ENCODE measurements at regions not wholly inside any gene's neighbourhood (a gene's known extent, or its start where the extent isn't known, plus 50 kb on each side); places are given as distances from the start of the nearest gene placed in this dataset.
A peak's percentile ranks its signal among the peaks of the same experiment; 100 is the strongest.

DNA sequence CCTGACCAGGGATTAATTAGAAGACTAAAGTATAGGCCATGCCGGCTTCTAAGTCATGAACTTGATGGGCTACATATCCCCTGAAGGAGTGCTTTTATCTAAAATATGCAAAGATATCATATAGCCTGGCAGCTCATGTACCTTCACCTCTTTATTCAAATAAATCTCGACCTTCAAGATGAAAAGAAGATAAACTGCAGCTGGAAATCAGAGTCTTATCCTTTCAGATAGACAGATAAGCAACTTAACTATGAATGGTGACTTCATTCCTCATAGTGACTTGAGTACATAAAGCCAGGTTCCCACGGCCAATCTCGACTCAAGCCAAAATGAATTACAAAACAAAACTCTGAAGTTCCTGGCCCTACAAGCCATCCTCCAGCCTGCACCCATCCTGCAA is 165.3 kb upstream of the KLHL29 start:
- intact Hi-C loops (cut with DNase I) = no loop called here
- ATAC-seq (ENCODE audit: poor library complexity) (no peak), DNase-seq (no peak)

DNA sequence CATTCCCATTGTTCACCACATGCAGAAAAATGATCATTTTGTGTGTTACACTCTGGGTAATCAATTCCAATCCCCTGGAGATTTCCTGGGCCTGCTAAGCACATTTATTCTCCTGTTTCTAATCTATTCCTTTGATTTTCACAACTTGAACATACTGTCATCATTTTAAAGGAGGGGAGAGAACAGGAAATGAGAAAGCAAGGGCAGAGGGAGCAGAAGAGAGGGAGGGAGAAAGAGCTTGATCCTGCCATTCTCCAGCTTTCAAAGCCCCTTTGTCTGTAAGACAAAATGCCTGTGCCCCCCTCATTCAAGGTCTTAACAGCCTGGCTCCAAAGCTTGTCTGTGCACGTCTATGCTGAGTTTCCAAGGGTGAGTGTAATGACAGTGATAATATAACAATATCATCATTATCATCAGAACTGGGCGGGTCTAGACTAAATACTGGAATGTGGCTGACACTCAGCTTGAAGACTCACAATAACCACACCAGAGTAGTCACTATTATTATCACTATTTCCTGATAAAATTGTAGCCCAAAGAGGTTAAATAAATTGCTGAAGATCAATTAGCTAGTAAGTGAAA is 164.4 kb upstream of the KLHL29 start:
- intact Hi-C loops (cut with DNase I) = no loop called here
- ATAC-seq (ENCODE audit: poor library complexity) = no peak

DNA sequence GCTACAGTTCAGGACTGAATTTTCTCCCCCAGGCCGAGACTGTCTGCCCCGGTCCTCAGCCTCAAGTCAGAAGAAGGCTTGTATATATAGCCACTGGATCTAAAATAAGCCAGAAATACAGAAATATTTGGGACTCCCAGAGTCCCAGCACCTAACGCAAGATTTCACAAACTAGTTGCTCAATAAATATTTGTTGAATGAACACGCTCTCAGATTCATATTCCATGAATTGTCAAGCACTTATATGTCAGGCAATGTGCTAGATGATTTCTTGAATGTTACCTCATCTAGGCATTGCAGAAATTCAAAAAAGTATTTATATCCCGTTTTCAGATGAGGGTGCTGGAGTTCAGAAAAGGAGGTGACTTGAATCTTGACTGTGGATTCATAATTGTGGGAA is 163.7 kb upstream of the KLHL29 start:
- DNase-seq (no peak), ATAC-seq (ENCODE audit: poor library complexity) (no peak)
- intact Hi-C loops (cut with DNase I) = no loop called here

More for the DNA sequence above, 164.4 kb upstream of the KLHL29 start:
- DNase-seq = no peak

DNA sequence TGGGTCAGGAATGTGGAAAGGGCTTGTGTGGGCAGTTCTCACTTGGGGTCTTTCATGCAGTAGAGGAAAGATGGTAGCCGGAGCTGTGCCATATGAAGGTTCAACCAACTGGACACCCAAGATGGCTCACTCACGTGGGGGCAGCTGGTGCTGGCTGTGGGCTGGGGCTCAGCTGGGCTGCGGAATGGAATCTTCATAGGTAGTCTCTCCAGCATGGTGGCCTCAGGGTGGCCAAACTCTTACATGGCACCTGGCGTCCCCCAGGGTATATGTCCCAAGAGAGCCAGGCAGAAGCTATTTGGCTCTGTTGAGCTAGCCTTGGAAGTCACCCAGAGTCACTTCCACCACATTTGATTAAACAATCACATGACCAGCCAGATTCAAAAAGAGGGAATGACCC is 163.1 kb upstream of the KLHL29 start:
- ATAC-seq (ENCODE audit: poor library complexity) (no peak), DNase-seq (no peak)
- intact Hi-C loops (cut with DNase I) = no loop called here

DNA sequence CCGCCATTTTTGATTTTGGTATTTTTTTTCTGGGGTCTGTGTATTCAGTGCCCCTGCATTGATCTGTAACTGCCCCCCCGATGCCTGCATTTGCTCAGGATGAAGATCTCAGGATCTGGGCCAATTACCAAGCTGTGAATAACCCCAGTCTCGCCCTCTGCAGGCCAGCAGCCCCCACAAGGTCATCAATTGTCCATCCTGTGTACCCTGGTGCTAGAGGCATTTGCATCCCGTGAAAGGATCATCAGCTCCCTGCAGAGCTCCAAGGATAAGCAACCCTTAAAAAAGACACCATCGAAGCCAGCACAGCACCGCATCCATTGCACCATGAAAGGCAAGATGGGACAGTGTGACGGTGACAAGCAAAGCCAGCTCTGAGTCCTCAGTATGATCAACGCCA is 154.1 kb upstream of the KLHL29 start:
- DNase-seq (no peak), ATAC-seq (ENCODE audit: poor library complexity) (no peak)
- intact Hi-C loops (cut with DNase I) = no loop called here

DNA sequence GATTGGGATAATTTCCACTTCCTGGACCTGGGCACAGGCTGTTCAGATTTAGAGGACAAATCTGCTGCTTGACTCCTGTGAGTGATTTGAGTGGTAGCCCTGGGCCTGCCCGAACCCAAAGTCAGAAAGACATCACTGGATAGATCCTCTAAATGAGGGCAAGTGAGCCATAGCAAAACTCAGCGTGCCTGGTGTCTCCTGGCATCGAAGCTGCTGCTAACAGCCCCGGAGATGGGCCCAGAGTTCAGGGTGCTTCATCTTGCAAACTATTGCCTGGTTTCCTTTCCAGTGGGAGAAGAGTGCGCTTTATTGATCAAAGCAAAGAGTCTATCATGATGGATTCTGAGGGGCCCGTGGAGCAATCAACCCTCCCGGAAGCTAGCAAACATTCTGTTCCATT is 153.1 kb upstream of the KLHL29 start:
- no peak for DNase-seq

DNA sequence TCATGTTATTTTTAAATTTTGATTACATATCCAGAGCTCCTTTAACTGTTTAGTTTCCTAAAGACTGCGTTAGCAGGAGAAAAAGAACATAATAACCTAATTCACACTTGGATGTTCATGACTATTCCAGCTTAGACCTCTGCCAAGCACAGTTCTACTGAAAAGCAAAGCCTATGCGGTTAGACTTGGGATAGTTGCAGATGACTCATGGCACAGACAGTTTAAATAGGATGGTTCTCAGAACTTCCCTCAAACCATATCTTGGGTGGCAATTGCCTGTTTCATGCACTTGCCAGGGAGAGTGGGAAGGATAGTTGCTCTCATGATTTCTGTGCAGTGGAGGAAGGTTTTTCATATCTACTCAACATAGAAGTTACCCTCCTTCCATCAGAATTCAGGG is 149.7 kb upstream of the KLHL29 start:
- intact Hi-C loops (cut with DNase I) = no loop called here
- no peak for DNase-seq
- ATAC-seq (ENCODE audit: poor library complexity) = no peak

More for the DNA sequence above, 153.1 kb upstream of the KLHL29 start:
- intact Hi-C loops (cut with DNase I) = no loop called here
- no peak for ATAC-seq (ENCODE audit: poor library complexity)

DNA sequence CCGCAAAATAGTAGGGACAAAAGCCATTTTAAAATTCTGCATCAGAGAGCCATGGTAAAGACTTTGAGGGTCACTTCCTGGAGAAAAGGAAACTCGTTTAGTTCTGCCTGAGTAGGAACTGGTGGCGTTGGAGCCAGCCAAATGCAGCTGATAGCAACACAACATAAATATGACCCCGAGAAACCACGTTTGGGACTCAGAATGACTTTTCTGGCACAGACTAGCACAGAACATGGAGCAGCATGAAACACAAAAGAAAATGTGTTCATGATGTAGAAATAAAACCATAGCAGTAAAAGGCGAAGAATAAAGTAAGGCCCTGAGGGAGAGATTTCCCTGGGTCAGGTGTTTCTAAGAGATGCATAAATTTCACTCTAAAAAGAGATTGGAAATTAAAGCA is 149.2 kb upstream of the KLHL29 start:
- intact Hi-C loops (cut with DNase I) = no loop called here
- no peak for ATAC-seq (ENCODE audit: poor library complexity)
- DNase-seq = no peak

DNA sequence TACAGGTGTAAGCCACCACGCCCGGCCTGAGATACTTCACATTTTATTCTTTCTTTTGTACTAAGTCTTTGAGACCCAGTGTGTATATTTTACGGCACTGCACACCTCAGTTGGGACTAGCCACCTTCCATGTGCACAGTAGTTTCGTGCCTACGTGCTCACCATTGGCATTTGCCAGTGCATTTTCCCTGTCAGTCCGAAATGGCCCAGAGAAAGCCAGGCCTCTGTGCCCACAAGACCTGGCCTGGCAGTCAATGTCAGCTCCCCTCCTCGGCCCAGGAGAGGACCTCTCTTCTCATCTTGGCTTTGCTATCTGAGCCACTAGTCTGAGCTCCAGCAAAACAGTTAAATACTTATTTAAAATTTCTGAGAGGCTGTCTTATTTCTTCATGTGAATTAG is 147.8 kb upstream of the KLHL29 start:
- DNase-seq (no peak), ATAC-seq (ENCODE audit: poor library complexity) (no peak)
- intact Hi-C loops (cut with DNase I) = no loop called here

DNA sequence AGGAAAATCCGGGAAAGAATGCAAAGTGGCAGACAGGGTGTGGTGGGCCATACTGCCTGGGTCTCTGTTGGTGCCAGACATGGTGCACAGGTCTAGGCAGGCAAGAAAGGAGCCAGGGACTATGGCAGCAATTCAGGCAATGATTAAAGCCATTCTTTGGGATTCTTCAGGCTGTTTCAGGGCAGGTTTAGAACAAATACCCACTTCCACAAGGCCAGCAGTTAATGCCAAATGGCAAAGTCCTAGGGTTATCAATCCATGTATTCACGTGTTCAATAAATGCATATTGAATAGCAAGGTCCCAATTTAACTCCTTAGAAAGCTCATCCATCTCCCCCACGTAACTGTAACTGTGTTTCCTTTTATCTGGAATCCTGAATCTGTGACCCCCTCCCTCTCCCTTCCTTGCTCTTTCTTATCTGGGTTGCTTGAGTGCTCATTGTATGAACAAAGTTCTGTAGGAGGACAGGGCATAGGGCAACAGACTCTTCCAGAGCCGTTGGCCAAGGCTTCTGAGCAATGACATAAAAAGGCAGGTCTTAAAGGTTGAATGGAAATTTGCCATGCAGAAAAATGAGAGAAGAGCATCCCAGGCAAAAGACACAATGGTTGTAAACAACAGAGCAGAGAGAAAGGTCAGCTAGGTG is 146.8 kb upstream of the KLHL29 start:
- no peak for DNase-seq
- no peak for ATAC-seq (ENCODE audit: poor library complexity)
- intact Hi-C loops (cut with DNase I) = no loop called here

DNA sequence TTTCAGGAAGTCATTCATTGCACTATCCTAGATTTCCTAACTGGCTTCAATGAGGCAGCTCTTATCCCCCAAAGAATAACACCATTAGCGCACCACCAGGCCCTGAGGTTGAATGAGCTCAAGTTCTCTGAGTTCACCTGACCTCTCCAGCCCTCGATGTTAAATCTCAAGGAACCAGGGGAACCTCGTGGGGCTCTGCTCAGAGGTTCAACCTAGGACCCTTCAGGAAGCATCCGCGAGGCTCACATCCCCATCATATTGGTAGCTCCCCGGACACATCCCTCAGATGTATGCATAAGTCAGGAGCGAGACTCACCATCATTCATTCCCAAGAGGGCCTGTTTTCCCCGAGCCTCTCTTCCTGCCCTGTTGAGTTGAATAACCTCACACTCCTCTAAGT is 145.6 kb upstream of the KLHL29 start:
- ATAC-seq (ENCODE audit: poor library complexity) (no peak), DNase-seq (no peak)
- intact Hi-C loops (cut with DNase I) = no loop called here

DNA sequence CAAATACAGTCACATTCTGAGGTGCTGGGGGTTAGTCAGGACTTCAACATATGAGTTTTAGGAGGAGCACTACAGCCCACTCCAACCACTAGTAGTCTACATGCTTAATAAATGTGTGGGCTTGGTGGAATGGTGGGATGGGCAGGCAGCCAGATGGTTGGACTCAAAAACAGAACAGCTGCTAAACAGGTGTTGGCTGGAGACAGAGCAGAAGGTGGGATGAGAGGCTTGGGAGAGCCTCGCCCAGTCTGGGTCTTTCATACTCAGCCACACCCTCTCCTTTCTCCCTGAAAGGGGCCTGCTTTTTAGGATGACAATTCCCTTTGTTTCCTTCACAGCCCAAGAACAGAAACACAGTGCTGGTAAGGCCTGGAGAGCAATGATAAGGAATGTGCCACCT is 143.9 kb upstream of the KLHL29 start:
- ATAC-seq (ENCODE audit: poor library complexity) (no peak), DNase-seq (no peak)
- intact Hi-C loops (cut with DNase I) = no loop called here

DNA sequence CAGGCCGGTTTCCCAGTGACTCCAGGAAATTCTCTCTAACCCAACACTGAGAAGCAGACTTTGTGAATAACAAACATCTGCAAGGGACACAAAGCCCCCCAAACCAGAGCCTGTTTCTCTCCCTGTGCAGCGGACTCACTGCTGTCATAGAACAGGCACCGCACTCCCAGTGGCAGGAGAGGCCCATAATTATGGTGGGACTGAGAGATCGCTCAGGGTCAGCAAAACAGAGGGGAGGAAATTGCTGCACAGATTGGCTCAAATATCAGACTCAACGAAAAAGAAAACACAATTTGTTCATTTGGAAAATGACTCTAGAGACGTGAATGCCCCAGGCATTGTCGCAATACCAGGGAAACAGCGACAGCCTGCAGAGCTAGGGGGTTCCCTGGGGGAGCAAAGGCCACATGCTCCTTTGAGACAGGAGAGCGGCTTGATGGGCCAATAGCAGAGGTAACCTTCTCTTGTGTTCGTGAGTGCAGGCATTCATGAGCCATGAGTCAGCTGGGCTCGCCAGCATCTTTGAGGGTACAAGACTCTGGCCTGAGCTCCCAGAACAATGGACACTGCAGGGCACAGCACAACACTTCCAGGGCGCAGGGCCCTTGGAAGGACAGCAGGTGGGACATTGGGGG is 143.3 kb upstream of the KLHL29 start:
- ATAC-seq (ENCODE audit: poor library complexity) (no peak), DNase-seq (no peak)
- intact Hi-C loops (cut with DNase I) = no loop called here

DNA sequence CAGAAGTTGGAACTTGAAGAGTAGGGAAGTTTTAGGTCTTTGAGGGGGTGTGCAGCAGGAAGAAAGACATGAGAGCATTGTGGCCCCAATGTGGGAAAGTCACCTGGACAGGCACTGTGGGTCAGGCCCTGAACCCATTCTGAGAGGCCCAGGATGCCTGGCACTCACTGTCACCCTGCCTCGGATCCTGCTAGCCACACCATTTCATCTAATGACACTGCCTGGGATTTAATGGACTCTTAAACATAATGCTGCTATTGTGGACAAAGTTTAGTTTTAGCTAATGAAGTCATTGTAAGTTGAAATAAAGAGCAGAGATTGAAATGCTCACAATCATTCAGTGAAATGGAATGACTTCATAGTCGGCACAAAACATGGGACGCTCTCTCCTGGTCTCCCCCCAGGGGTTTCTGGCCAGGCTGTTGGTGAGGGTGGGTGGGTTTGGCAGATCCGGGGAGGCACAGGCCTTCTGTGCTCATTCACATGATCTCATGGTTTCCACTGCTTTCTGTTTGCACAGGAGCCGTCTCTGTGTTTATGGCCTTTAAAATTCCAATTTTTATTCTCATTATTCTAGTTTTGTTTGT is 141.8 kb upstream of the KLHL29 start:
- no peak for DNase-seq
- intact Hi-C loops (cut with DNase I) = no loop called here
- no peak for ATAC-seq (ENCODE audit: poor library complexity)

DNA sequence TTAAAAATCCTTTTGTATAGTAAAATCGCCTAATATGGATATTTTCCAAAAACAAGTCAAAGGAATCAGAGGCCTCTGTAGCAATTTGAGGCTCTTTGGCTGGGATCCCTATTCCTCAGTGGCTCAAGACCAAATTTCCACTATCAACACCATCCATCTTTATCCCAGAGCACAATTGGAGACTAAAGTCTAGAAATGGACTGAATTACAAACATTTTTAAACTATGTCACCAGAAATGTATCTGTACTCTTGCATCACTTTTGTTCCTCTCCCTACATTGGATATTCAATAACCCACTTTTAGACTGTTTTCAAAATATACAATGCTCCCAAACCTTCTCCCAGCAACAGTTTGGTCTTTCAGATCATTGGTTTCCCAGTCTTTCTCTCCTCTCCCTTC is 140.4 kb upstream of the KLHL29 start:
- DNase-seq = no peak
- intact Hi-C loops (cut with DNase I) = no loop called here
- no peak for ATAC-seq (ENCODE audit: poor library complexity)

DNA sequence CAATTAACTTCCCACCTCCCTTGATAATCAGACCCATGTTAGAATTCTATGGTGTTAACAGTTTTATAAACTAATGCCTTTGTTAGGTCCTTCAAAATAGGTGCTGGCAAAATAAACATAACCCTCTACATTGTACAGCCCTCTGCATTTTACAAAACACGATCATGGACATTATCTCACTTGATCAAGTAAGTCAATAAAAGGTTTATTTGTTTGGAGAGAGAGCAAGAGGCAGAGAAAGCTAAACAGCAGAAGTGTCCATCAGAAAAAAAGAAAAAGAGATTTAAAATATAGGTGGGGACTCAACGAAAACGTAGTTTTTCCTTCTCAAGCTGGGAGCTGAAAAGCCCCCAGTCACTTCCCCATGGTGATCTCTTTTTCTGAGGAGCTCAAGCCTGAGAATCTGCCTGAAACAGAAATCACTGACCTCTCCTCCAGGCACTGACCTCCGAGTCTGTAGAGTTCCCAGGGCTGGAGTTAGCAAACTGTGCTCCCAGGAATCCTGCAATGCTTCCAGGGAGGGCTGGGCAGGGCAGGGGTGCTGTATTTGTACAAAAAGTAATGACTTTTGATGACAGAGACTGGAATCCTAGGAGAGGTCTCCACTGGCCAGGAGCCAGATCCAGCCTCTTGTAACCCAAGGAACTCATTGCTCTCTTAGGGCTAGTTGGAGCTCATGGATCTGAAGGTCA is 137.8 kb upstream of the KLHL29 start:
- DNase-seq = no peak
- intact Hi-C loops (cut with DNase I) = no loop called here
- no peak for ATAC-seq (ENCODE audit: poor library complexity)

DNA sequence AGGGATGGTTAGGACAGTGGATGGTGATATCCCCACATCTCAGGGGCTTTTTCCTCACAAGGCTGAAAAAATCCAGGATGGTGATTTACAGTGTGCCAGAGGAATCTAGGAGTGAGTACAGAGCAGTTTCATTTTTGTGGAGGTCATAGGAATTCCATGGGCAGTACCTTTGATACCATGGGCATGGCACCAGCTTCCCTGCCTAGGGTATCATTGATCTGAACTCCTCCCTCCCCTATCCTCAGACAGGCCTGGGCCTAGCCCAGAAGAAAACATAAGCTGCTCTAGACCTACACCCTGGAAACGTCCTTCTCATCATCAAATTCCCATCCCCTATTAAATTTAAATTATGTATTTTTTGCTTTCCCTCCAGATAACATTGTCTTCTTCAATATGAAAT is 136.3 kb upstream of the KLHL29 start:
- DNase-seq = no peak
- no peak for ATAC-seq (ENCODE audit: poor library complexity)
- intact Hi-C loops (cut with DNase I) = no loop called here

DNA sequence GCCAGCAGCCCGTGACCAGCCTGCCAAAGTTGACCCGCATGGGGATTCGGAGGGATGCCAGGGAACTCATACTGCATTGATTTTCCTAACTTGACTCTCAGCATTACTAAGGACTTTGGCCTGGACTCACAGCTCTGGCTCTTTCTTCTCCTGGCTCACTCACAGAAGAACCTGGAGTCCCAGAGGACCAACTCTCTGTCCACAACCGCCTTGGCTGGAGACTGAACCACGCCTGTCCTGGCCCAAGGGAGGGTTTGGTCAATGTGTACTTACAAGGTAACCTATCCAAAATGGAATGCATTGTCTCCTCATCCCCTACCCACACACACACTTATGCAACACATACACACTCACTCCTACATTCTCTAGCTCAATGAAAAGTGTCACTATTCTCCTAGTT is 135.6 kb upstream of the KLHL29 start:
- peak; percentile 71 for DNase-seq
- peak; percentile 84 for ATAC-seq (ENCODE audit: poor library complexity)
- intact Hi-C loops (cut with DNase I) = no loop called here

DNA sequence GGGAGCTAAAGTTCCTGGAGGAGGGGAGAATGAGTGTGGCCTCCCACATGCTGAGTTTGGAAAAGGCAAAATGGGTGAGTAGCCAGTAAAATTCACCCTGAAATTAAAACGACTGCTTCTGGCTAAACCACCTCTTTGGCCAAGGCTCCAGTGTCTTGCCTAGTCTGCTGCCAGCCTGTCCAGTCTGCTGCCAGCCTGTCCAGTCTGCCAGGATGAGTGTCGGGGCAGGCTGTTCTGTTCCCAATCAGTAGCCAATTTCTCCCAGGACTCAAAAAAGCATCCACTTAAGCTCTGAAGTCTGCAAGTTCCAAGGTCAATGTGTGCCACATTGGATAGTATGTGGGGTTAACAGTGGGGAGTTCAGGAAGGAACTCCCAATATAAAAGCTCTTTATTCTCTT is 134.6 kb upstream of the KLHL29 start:
- ATAC-seq (ENCODE audit: poor library complexity) (peak; percentile 81), DNase-seq (no peak)
- intact Hi-C loops (cut with DNase I) = no loop called here

DNA sequence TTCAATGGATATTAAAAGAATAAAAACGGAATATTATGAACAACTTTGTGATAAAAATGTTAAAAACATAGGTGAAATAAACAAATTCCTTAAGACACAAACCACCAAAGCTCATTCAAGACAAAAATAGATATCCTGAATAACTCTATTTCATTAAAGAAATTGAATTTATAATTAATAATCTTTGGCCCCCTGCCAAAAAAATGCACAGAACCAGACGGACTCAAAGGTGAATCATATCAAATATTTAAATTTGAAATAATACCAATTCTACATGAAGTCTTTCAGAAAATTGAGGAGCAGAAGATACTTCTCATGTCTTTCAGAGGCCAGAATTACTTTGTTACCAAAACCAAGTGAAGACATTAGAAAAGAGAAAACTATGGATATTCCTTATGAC is 128.3 kb upstream of the KLHL29 start:
- no peak for DNase-seq
- intact Hi-C loops (cut with DNase I) = no loop called here

More for the DNA sequence above, 128.3 kb upstream of the KLHL29 start:
- ATAC-seq (ENCODE audit: poor library complexity) = no peak

Data from Right ventricle myocardium superior (tissue), 1 donor.